WTC11 (cell line): ENCODE measurements at regions not wholly inside any gene's neighbourhood (a gene's known extent, or its start where the extent isn't known, plus 50 kb on each side); places are given as distances from the start of the nearest gene placed in this dataset.

Experiments
- ATAC-seq: fragments of 200-7000 bp; cut with Tn5 transposase; 2 replicates; pipeline ENCODE4 v1.10.0; 2021; ENCODE audit warnings: mild to moderate bottlenecking, moderate library complexity
- CTCF ChIA-PET: fragments of 300-600 bp; sonication (Branson Sonifier 250); formaldehyde crosslinking; loops from one replicate; lab custom pipeline; 2021; ENCODE audit warnings: antibody characterized with exemption; lab: Charles Lee
- POLR2A ChIA-PET: fragments of 350-600 bp; sonication (Branson Sonifier 250); formaldehyde crosslinking; loops from one replicate; lab custom pipeline; 2021; ENCODE audit warnings: antibody characterized with exemption; lab: Charles Lee
- DNase-seq: peaks from one replicate; pipeline ENCODE4 v3.0.0; 2021; ENCODE audit warnings: low spot score
- H3K27ac Mint-ChIP-seq: 2 replicates; pipeline ENCODE4 v1.8.0; 2021; ENCODE audit warnings: mixed read lengths
- H3K27me3 Mint-ChIP-seq: 2 replicates; pipeline ENCODE4 v1.8.0; 2021; ENCODE audit warnings: low read depth, mild to moderate bottlenecking, moderate library complexity, mixed read lengths
- H3K36me3 Mint-ChIP-seq: 2 replicates; pipeline ENCODE4 v1.8.0; 2021; ENCODE audit warnings: mixed read lengths
- H3K4me1 Mint-ChIP-seq: 2 replicates; pipeline ENCODE4 v1.8.0; 2022; ENCODE audit warnings: mixed read lengths
- H3K4me3 Mint-ChIP-seq: 2 replicates; pipeline ENCODE4 v1.8.0; 2021; ENCODE audit warnings: mild to moderate bottlenecking, moderate library complexity, mixed read lengths
- H3K9me3 Mint-ChIP-seq: 2 replicates; pipeline ENCODE4 v1.8.0; 2021; ENCODE audit warnings: mixed read lengths
- ATF1 ChIP-seq: sonication (generic); formaldehyde crosslinking; IDR thresholded peaks from 2 replicates; pipeline ENCODE4 v1.8.1; 2023; ENCODE audit warnings: mild to moderate bottlenecking, moderate library complexity, missing genetic modification reagents
- CBFB ChIP-seq: sonication (generic); formaldehyde crosslinking; IDR thresholded peaks from 2 replicates; pipeline ENCODE4 v1.8.1; 2022; ENCODE audit warnings: mild to moderate bottlenecking, low read depth, missing genetic modification reagents
- CREM ChIP-seq: sonication (generic); formaldehyde crosslinking; IDR thresholded peaks from 2 replicates; pipeline ENCODE4 v1.8.1; 2022; ENCODE audit warnings: mild to moderate bottlenecking, missing genetic modification reagents, moderate library complexity
- FOXK1 ChIP-seq: sonication (generic); formaldehyde crosslinking; IDR thresholded peaks from 2 replicates; pipeline ENCODE4 v1.8.0; 2022; ENCODE audit warnings: mild to moderate bottlenecking, moderate library complexity, missing genetic modification reagents
- KAT7 ChIP-seq: sonication (generic); formaldehyde crosslinking; IDR thresholded peaks from 2 replicates; pipeline ENCODE4 v1.8.1; 2023; ENCODE audit warnings: missing genetic modification reagents, mild to moderate bottlenecking, borderline replicate concordance
- MYBL2 ChIP-seq: sonication (generic); formaldehyde crosslinking; IDR thresholded peaks from 2 replicates; pipeline ENCODE4 v1.8.1; 2023; ENCODE audit warnings: mild to moderate bottlenecking, moderate library complexity, missing genetic modification reagents
- NFATC4 ChIP-seq: fragments of 250-450 bp; sonication (Bioruptor Pico); IDR thresholded peaks from 2 replicates; pipeline ENCODE4 v1.9.0; 2021; ENCODE audit warnings: mild to moderate bottlenecking
- OVOL2 ChIP-seq: fragments of 250-450 bp; sonication (Bioruptor Pico); IDR thresholded peaks from 2 replicates; pipeline ENCODE4 v1.9.0; 2021; ENCODE audit warnings: mild to moderate bottlenecking, borderline replicate concordance
- RORB ChIP-seq: fragments of 250-450 bp; sonication (Bioruptor Pico); IDR thresholded peaks from 2 replicates; pipeline ENCODE4 v1.9.0; 2021; ENCODE audit warnings: mild to moderate bottlenecking
- TCF7 ChIP-seq: sonication (generic); formaldehyde crosslinking; IDR thresholded peaks from 2 replicates; pipeline ENCODE4 v1.8.0; 2022; ENCODE audit warnings: mild to moderate bottlenecking, low read depth, missing genetic modification reagents, moderate library complexity
- ZBTB21 ChIP-seq: sonication (generic); formaldehyde crosslinking; IDR thresholded peaks from 2 replicates; pipeline ENCODE4 v1.8.1; 2023; ENCODE audit warnings: mild to moderate bottlenecking, missing genetic modification reagents, borderline replicate concordance
- ZNF138 ChIP-seq: sonication (generic); formaldehyde crosslinking; conservative IDR thresholded peaks from 2 replicates; pipeline ENCODE4 v1.8.1; 2022; ENCODE audit warnings: mild to moderate bottlenecking, moderate library complexity, missing genetic modification reagents
- TF ChIP-seq, protein P1 (sequence below): sonication (generic); formaldehyde crosslinking; conservative IDR thresholded peaks from 2 replicates; pipeline ENCODE4 v1.8.1; 2023; ENCODE audit warnings: mild to moderate bottlenecking, low read depth, missing genetic modification reagents, moderate library complexity
- TF ChIP-seq, protein P2 (sequence below): sonication (generic); formaldehyde crosslinking; IDR thresholded peaks from 2 replicates; pipeline ENCODE4 v1.8.1; 2023; ENCODE audit warnings: mild to moderate bottlenecking, moderate library complexity, missing genetic modification reagents
- TF ChIP-seq, protein P3 (sequence below): sonication (generic); formaldehyde crosslinking; IDR thresholded peaks from 2 replicates; pipeline ENCODE4 v1.8.0; 2023; ENCODE audit warnings: mild to moderate bottlenecking, missing genetic modification reagents
- TF ChIP-seq, protein P4 (sequence below): sonication (generic); formaldehyde crosslinking; IDR thresholded peaks from 2 replicates; pipeline ENCODE4 v1.8.1; 2023; ENCODE audit warnings: mild to moderate bottlenecking, missing genetic modification reagents
- TF ChIP-seq, protein P5 (sequence below): sonication (generic); formaldehyde crosslinking; conservative IDR thresholded peaks from 2 replicates; pipeline ENCODE4 v1.8.1; 2022; ENCODE audit warnings: mild to moderate bottlenecking, missing genetic modification reagents

DNA sequence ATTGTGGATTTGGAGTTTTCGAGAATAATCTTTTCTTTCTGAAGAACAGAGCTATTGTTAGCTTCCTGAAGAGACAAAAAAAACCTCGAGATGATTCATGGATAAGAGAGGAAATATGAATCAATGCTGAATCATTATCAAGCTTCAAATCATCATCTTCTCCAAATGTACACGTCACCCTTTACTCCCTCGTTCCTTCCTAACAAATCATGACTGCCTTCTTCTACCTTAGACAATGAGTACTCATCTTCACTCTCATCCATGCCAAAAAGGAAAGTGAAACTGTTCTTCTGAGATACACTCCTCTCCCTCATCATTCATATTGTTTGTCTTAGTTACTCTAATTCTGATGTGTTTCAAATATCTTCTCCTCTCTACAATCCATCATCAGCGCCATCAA lies 1115.8 kb upstream of the ATXN7L3B start (continued):
- TF ChIP-seq, protein P1, sequence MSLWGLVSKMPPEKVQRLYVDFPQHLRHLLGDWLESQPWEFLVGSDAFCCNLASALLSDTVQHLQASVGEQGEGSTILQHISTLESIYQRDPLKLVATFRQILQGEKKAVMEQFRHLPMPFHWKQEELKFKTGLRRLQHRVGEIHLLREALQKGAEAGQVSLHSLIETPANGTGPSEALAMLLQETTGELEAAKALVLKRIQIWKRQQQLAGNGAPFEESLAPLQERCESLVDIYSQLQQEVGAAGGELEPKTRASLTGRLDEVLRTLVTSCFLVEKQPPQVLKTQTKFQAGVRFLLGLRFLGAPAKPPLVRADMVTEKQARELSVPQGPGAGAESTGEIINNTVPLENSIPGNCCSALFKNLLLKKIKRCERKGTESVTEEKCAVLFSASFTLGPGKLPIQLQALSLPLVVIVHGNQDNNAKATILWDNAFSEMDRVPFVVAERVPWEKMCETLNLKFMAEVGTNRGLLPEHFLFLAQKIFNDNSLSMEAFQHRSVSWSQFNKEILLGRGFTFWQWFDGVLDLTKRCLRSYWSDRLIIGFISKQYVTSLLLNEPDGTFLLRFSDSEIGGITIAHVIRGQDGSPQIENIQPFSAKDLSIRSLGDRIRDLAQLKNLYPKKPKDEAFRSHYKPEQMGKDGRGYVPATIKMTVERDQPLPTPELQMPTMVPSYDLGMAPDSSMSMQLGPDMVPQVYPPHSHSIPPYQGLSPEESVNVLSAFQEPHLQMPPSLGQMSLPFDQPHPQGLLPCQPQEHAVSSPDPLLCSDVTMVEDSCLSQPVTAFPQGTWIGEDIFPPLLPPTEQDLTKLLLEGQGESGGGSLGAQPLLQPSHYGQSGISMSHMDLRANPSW (CRISPR knock-in tag): no peak
- TF ChIP-seq OVOL2 (CRISPR knock-in tag) (no peak), FOXK1 (CRISPR knock-in tag) (no peak), CBFB (CRISPR knock-in tag) (no peak), ATF1 (CRISPR knock-in tag) (no peak), ZNF138 (CRISPR knock-in tag) (no peak)

DNA sequence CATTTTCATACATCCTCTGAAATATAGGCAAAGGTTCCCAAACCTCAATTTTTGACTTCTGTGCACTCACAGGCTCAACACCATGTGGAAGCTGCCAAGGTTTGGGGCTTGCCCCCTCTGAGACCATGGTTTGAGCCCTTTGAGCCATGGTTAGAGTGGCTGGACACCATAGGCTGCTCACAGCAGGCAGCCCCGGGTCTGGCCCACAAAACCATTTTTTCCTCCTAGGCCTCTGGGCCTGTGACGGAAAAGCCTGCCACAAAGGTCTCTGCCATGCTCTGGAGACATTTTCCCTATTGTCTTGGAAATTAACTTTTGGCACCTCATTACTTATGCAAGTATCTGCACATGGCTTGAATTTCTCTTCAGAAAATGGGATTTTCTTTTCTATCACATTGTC lies 1113.2 kb upstream of the ATXN7L3B start:
- Mint-ChIP-seq H3K36me3 (peaks cover 24% of the 10 kb centered on the region), H3K4me3 (no peak overlapping the region), H3K27ac (no peak overlapping the region), H3K4me1 (no peaks in the 10 kb centered on the region), H3K9me3 (peaks cover 43% of the 10 kb centered on the region), H3K27me3 (no peaks in the 10 kb centered on the region)
- ChIA-PET CTCF (no interaction called here), POLR2A (no interaction called here)
- TF ChIP-seq TCF7: no peak
- TF ChIP-seq ZBTB21 (CRISPR knock-in tag): no peak
- TF ChIP-seq, protein P2, sequence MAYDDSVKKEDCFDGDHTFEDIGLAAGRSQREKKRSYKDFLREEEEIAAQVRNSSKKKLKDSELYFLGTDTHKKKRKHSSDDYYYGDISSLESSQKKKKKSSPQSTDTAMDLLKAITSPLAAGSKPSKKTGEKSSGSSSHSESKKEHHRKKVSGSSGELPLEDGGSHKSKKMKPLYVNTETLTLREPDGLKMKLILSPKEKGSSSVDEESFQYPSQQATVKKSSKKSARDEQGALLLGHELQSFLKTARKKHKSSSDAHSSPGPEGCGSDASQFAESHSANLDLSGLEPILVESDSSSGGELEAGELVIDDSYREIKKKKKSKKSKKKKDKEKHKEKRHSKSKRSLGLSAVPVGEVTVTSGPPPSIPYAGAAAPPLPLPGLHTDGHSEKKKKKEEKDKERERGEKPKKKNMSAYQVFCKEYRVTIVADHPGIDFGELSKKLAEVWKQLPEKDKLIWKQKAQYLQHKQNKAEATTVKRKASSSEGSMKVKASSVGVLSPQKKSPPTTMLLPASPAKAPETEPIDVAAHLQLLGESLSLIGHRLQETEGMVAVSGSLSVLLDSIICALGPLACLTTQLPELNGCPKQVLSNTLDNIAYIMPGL (CRISPR knock-in tag): no peak
- no peak for TF ChIP-seq NFATC4 (CRISPR knock-in tag)
- TF ChIP-seq MYBL2 (CRISPR knock-in tag): no peak
- TF ChIP-seq, protein P3, sequence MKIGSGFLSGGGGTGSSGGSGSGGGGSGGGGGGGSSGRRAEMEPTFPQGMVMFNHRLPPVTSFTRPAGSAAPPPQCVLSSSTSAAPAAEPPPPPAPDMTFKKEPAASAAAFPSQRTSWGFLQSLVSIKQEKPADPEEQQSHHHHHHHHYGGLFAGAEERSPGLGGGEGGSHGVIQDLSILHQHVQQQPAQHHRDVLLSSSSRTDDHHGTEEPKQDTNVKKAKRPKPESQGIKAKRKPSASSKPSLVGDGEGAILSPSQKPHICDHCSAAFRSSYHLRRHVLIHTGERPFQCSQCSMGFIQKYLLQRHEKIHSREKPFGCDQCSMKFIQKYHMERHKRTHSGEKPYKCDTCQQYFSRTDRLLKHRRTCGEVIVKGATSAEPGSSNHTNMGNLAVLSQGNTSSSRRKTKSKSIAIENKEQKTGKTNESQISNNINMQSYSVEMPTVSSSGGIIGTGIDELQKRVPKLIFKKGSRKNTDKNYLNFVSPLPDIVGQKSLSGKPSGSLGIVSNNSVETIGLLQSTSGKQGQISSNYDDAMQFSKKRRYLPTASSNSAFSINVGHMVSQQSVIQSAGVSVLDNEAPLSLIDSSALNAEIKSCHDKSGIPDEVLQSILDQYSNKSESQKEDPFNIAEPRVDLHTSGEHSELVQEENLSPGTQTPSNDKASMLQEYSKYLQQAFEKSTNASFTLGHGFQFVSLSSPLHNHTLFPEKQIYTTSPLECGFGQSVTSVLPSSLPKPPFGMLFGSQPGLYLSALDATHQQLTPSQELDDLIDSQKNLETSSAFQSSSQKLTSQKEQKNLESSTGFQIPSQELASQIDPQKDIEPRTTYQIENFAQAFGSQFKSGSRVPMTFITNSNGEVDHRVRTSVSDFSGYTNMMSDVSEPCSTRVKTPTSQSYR: no peak
- TF ChIP-seq RORB (CRISPR knock-in tag): no peak
- TF ChIP-seq, protein P4, sequence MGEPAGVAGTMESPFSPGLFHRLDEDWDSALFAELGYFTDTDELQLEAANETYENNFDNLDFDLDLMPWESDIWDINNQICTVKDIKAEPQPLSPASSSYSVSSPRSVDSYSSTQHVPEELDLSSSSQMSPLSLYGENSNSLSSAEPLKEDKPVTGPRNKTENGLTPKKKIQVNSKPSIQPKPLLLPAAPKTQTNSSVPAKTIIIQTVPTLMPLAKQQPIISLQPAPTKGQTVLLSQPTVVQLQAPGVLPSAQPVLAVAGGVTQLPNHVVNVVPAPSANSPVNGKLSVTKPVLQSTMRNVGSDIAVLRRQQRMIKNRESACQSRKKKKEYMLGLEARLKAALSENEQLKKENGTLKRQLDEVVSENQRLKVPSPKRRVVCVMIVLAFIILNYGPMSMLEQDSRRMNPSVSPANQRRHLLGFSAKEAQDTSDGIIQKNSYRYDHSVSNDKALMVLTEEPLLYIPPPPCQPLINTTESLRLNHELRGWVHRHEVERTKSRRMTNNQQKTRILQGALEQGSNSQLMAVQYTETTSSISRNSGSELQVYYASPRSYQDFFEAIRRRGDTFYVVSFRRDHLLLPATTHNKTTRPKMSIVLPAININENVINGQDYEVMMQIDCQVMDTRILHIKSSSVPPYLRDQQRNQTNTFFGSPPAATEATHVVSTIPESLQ (CRISPR knock-in tag): no peak
- TF ChIP-seq CREM: no peak
- TF ChIP-seq, protein P5, sequence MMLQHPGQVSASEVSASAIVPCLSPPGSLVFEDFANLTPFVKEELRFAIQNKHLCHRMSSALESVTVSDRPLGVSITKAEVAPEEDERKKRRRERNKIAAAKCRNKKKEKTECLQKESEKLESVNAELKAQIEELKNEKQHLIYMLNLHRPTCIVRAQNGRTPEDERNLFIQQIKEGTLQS (CRISPR knock-in tag): no peak
- TF ChIP-seq KAT7 (CRISPR knock-in tag): no peak
- TF ChIP-seq OVOL2 (CRISPR knock-in tag): no peak
- no peak for ATAC-seq
- DNase-seq: no peak
